ENCODE measurements at regions not wholly inside any gene's neighbourhood (a gene's known extent, or its start where the extent isn't known, plus 50 kb on each side); places are given as distances from the start of the nearest gene placed in this dataset.

DNA sequence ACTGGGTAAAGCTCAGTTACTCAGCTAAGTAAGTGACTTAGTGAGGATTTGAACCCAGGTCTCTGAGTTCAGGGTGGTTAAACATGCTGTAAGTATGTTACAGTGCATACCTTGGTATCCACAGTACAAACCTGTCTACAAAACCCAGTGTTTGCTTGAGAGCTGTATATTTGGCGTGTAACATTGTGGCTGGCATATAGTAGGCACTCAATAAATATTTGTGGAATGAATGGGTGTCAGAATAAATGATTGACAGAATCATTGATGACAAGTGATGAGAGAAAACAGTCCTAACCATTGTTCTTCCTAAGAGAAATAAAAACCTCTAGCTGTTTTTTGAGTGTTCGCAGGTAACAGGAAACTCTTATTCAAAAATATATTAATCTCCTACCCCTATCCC lies 79.7 kb upstream of the BCOR start:
- Histone ChIP-seq H3K9me3 (no peaks in the 10 kb centered on the region), H3K36me3 (no peaks in the 10 kb centered on the region), H3K27me3 (peaks cover 0 to 5% (median 0%) of the 10 kb centered on the region in 4 donors), H3K4me1 (peaks cover 10 to 53% (median 27%) of the 10 kb centered on the region in 4 donors), H3K27ac (replicated peaks in 1 of 4) (peak overlapping the region; percentile 90 to 96 (median 94)), H3K4me3 (peak overlapping the region; percentile 62 to 67 (median 64))
- TF ChIP-seq POLR2AphosphoS5 (IDR thresholded peaks at IDR 0.05) (no peak), CTCF (IDR thresholded peaks at IDR 0.05) (no peak), POLR2A (IDR thresholded peaks at IDR 0.05; ENCODE audit: low read depth) (no peak), EP300 (IDR thresholded peaks at IDR 0.05) (no peak)
- WGBS: 76% methylated on average over 2 of the region's 2 CpGs
- intact Hi-C loops (cut with DNase I): loop anchor here (10.0 kb wide), 1 partner anchor 87 kb away; no protein-coding TSS in a partner anchor
- no peak for DNase-seq (ENCODE audit: extremely low spot score)

DNA sequence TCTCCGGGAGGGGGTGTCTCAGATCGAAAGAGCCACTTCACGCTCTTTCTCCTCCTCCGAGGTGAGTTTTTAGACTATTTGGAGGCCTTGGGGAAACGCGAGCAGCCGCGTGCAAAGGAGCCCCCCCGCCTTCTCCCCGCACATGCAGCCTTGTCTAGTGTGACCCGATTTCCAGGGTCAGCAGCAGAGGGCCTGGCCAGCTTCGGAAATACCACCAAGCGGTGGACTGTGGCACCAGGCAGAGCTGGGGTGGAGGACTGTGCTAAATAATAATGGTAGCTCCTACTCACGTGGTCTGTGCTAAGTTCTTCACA lies 79.3 kb upstream of the BCOR start:
- no peaks in the 10 kb centered on the region for H3K36me3 ChIP-seq
- H3K4me3 ChIP-seq: peak overlapping the region; percentile 62 to 67 (median 64)
- 13% methylated on average over 10 of the region's 14 CpGs for WGBS
- no peaks in the 10 kb centered on the region for H3K9me3 ChIP-seq
- no peak for DNase-seq (ENCODE audit: extremely low spot score)
- H3K27me3 ChIP-seq: peaks cover 0 to 5% (median 0%) of the 10 kb centered on the region in 4 donors
- intact Hi-C loops (cut with DNase I): loop anchor here (10.0 kb wide), 1 partner anchor 88 kb away; no protein-coding TSS in a partner anchor
- TF ChIP-seq EP300 (IDR thresholded peaks at IDR 0.05) (no peak), CTCF (IDR thresholded peaks at IDR 0.05) (no peak), POLR2A (IDR thresholded peaks at IDR 0.05; ENCODE audit: low read depth) (no peak), POLR2AphosphoS5 (IDR thresholded peaks at IDR 0.05) (no peak)
- peaks cover 10 to 57% (median 27%) of the 10 kb centered on the region in 4 donors for H3K4me1 ChIP-seq
- peak overlapping the region; percentile 90 to 96 (median 94) for H3K27ac ChIP-seq (replicated peaks in 1 of 4)

- intact Hi-C loops (cut with DNase I): loop anchor here (10.0 kb wide), 1 partner anchor 88 kb away; no protein-coding TSS in a partner anchor
- Histone ChIP-seq H3K27me3 (peaks cover 0 to 8% (median under 1%) of the 10 kb centered on the region in 4 donors), H3K27ac (replicated peaks in 1 of 4) (peak overlapping the region; percentile 90 to 96 (median 94)), H3K36me3 (no peaks in the 10 kb centered on the region), H3K4me1 (peaks cover 10 to 62% (median 29%) of the 10 kb centered on the region in 4 donors), H3K4me3 (peak overlapping the region; percentile 62 to 67 (median 64)), H3K9me3 (no peaks in the 10 kb centered on the region)
- 6% methylated on average over 40 of the region's 85 CpGs for WGBS
- no peak for DNase-seq (ENCODE audit: extremely low spot score)
- TF ChIP-seq CTCF (IDR thresholded peaks at IDR 0.05) (no peak), POLR2AphosphoS5 (IDR thresholded peaks at IDR 0.05) (no peak), POLR2A (IDR thresholded peaks at IDR 0.05; ENCODE audit: low read depth) (no peak), EP300 (IDR thresholded peaks at IDR 0.05) (no peak)
Measured at GRCh38 chrX:40176351-40177116, 78.8 kb upstream of the BCOR start.

GRCh38 chrX:40175511-40176350 lies 78.0 kb upstream of the BCOR start:
- H3K4me1 ChIP-seq: peaks cover 10 to 70% (median 37%) of the 10 kb centered on the region in 4 donors
- peaks cover 0 to 8% (median 2%) of the 10 kb centered on the region in 4 donors for H3K27me3 ChIP-seq
- no peaks in the 10 kb centered on the region for H3K9me3 ChIP-seq
- TF ChIP-seq EP300 (IDR thresholded peaks at IDR 0.05) (no peak), CTCF (IDR thresholded peaks at IDR 0.05) (no peak), POLR2A (IDR thresholded peaks at IDR 0.05; ENCODE audit: low read depth) (no peak), POLR2AphosphoS5 (IDR thresholded peaks at IDR 0.05) (peak in 1 of 2 donors; percentile 57)
- H3K27ac ChIP-seq (replicated peaks in 1 of 4): peak overlapping the region; percentile 90 to 96 (median 94)
- peak overlapping the region; percentile 62 to 67 (median 64) for H3K4me3 ChIP-seq
- DNase-seq (ENCODE audit: extremely low spot score): no peak
- 15% methylated on average over 22 of the region's 74 CpGs for whole genome bisulfite sequencing
- intact Hi-C loops (cut with DNase I): loop anchor here (10.0 kb wide), 1 partner anchor 89 kb away; no protein-coding TSS in a partner anchor
- H3K36me3 ChIP-seq: no peaks in the 10 kb centered on the region

Measured in esophagus muscularis mucosa (tissue), 4 donors.